Vagina (tissue), 2 donors: ENCODE measurements at regions not wholly inside any gene's neighbourhood (a gene's known extent, or its start where the extent isn't known, plus 50 kb on each side); places are given as distances from the start of the nearest gene placed in this dataset.
A peak's percentile ranks its signal among the peaks of the same experiment; 100 is the strongest.

Experiments
- DNase-seq, 2 donors: peaks; one replicate each; pipeline ENCODE4 v3.0.0-alpha.2; 2017; ENCODE audit errors: extremely low spot score in 2 of 2
- H3K27ac ChIP-seq: fragments of 200-600 bp; sonication (generic); one replicate; pipeline ENCODE4 v1.5.1; 2019
- H3K27me3 ChIP-seq: fragments of 200-600 bp; sonication (generic); one replicate; pipeline ENCODE4 v1.5.1; 2019
- H3K36me3 ChIP-seq, 2 donors: fragments of 200-600 bp; sonication (generic); one replicate each; pipeline ENCODE4 v1.5.1; 2017 to 2019
- H3K4me1 ChIP-seq: fragments of 200-600 bp; sonication (generic); one replicate; pipeline ENCODE4 v1.5.1; 2019
- H3K4me3 ChIP-seq, 2 donors: fragments of 200-600 bp; sonication (generic); 1 replicate in 1 of 2; 2 replicates in 1 of 2; pipeline ENCODE4 v1.5.1; 2016 to 2019
- H3K9me3 ChIP-seq: fragments of 200-600 bp; sonication (generic); one replicate; pipeline ENCODE4 v1.5.1; 2019
- CTCF ChIP-seq, 3 experiments: fragments of 450-650 bp in 2 of 3; fragments of 200-600 bp in 1 of 3; sonication (generic) in 1 of 3; IDR thresholded peaks; one replicate each; pipeline ENCODE4 v1.5.1; 2017 to 2019; ENCODE audit warnings: antibody characterized with exemption in 3 of 3, mild to moderate bottlenecking in 2 of 3, moderate library complexity in 2 of 3
- POLR2A ChIP-seq, 2 donors: fragments of 450-650 bp; IDR thresholded peaks; one replicate each; pipeline ENCODE4 v1.6.1; 2017; ENCODE audit warnings: antibody characterized with exemption in 2 of 2, mild to moderate bottlenecking in 2 of 2, moderate library complexity in 2 of 2
- POLR2AphosphoS5 ChIP-seq, 2 donors: sonication (generic); formaldehyde crosslinking; IDR thresholded peaks; one replicate each; pipeline ENCODE4 v1.9.0; 2017; ENCODE audit warnings: antibody characterized with exemption in 2 of 2, mild to moderate bottlenecking in 2 of 2, low read depth in 1 of 2; ENCODE audit not compliant: insufficient read depth in 1 of 2
- intact Hi-C: fragments of 100-400 bp; cut with DNase I; formaldehyde crosslinking; loops from one replicate; pipeline ENCODE4 v1.15.1; 2023

- Histone ChIP-seq H3K36me3 (no peaks in the 10 kb centered on the region), H3K4me3 (no peak overlapping the region), H3K27me3 (no peaks in the 10 kb centered on the region), H3K27ac (no peak overlapping the region), H3K4me1 (no peaks in the 10 kb centered on the region), H3K9me3 (no peaks in the 10 kb centered on the region)
- intact Hi-C loops: no loop called here
- DNase-seq: no peak
- TF ChIP-seq POLR2AphosphoS5 (IDR thresholded peaks at IDR 0.05; ENCODE audit: insufficient read depth in 1 of 2, low read depth in 1 of 2) (no peak), CTCF (IDR thresholded peaks at IDR 0.05) (no peak), POLR2A (IDR thresholded peaks at IDR 0.05) (no peak)
Observed at GRCh38 chr12:127383281-127383680, 883.7 kb upstream of the TMEM132C start.

- H3K4me1 ChIP-seq: no peaks in the 10 kb centered on the region
- no peak for TF ChIP-seq POLR2A (IDR thresholded peaks at IDR 0.05)
- no peak for TF ChIP-seq POLR2AphosphoS5 (IDR thresholded peaks at IDR 0.05; ENCODE audit: insufficient read depth in 1 of 2, low read depth in 1 of 2)
- no peak for TF ChIP-seq CTCF (IDR thresholded peaks at IDR 0.05)
- H3K27ac ChIP-seq: no peak overlapping the region
- no peaks in the 10 kb centered on the region for H3K9me3 ChIP-seq
- H3K36me3 ChIP-seq: no peaks in the 10 kb centered on the region
- no peak overlapping the region for H3K4me3 ChIP-seq
- no peaks in the 10 kb centered on the region for H3K27me3 ChIP-seq
- no peak for DNase-seq
- intact Hi-C loops: no loop called here
Observed at GRCh38 chr12:127386723-127387122, 880.2 kb upstream of the TMEM132C start.

- TF ChIP-seq POLR2A (IDR thresholded peaks at IDR 0.05): no peak
- TF ChIP-seq POLR2AphosphoS5 (IDR thresholded peaks at IDR 0.05; ENCODE audit: insufficient read depth in 1 of 2, low read depth in 1 of 2): no peak
- no peak for TF ChIP-seq CTCF (IDR thresholded peaks at IDR 0.05)
- intact Hi-C loops: no loop called here
- H3K36me3 ChIP-seq: no peaks in the 10 kb centered on the region
Observed at GRCh38 chr12:127388985-127389384, 878.0 kb upstream of the TMEM132C start.

GRCh38 chr12:127389923-127390322 lies 877.0 kb upstream of the TMEM132C start:
- no peak for TF ChIP-seq CTCF (IDR thresholded peaks at IDR 0.05)
- Histone ChIP-seq H3K36me3 (no peaks in the 10 kb centered on the region), H3K4me1 (no peaks in the 10 kb centered on the region), H3K4me3 (no peak overlapping the region), H3K9me3 (no peaks in the 10 kb centered on the region), H3K27ac (no peak overlapping the region), H3K27me3 (no peaks in the 10 kb centered on the region)
- intact Hi-C loops: no loop called here
- peak in 1 of 2 donors; percentile 64 for DNase-seq

More at GRCh38 chr12:127388985-127389384, 878.0 kb upstream of the TMEM132C start:
- H3K9me3 ChIP-seq: no peaks in the 10 kb centered on the region
- no peak overlapping the region for H3K4me3 ChIP-seq
- no peaks in the 10 kb centered on the region for H3K27me3 ChIP-seq
- no peaks in the 10 kb centered on the region for H3K4me1 ChIP-seq
- no peak overlapping the region for H3K27ac ChIP-seq
- DNase-seq: peak in 1 of 2 donors; percentile 47

- H3K27me3 ChIP-seq: no peaks in the 10 kb centered on the region
- no peaks in the 10 kb centered on the region for H3K36me3 ChIP-seq
- no peak for DNase-seq
- no peak for TF ChIP-seq CTCF (IDR thresholded peaks at IDR 0.05)
- TF ChIP-seq POLR2AphosphoS5 (IDR thresholded peaks at IDR 0.05; ENCODE audit: insufficient read depth in 1 of 2, low read depth in 1 of 2): no peak
- TF ChIP-seq POLR2A (IDR thresholded peaks at IDR 0.05): no peak
- no peaks in the 10 kb centered on the region for H3K9me3 ChIP-seq
- H3K27ac ChIP-seq: no peak overlapping the region
- no peak overlapping the region for H3K4me3 ChIP-seq
- intact Hi-C loops: no loop called here
- no peaks in the 10 kb centered on the region for H3K4me1 ChIP-seq
Observed at GRCh38 chr12:127393465-127393864, 873.5 kb upstream of the TMEM132C start.
